ENCODE measurements at regions not wholly inside any gene's neighbourhood (a gene's known extent, or its start where the extent isn't known, plus 50 kb on each side); places are given as distances from the start of the nearest gene placed in this dataset.

GRCh38 chr6:137378090-137378369 is 116.2 kb downstream of the OLIG3 start:
- TF ChIP-seq FOXP2 (optimal IDR thresholded peaks at IDR 0.05; ENCODE audit: control extremely low read depth, extremely low read length, insufficient read depth) (no peak), POLR2AphosphoS5 (IDR thresholded peaks at IDR 0.05; ENCODE audit: borderline replicate concordance, low read depth, low read length) (no peak)
